ENCODE measurements at regions not wholly inside any gene's neighbourhood (a gene's known extent, or its start where the extent isn't known, plus 50 kb on each side); places are given as distances from the start of the nearest gene placed in this dataset.

GRCh38 chr15:29904757-29905417 lies 82.6 kb upstream of the TJP1 start:
- Mint-ChIP-seq H3K27me3 (ENCODE audit: low read depth) (no peaks in the 10 kb centered on the region), H3K4me3 (ENCODE audit: unreplicated experiment) (no peak overlapping the region), H3K27ac (ENCODE audit: unreplicated experiment) (no peak overlapping the region), H3K9me3 (ENCODE audit: low read depth) (no peaks in the 10 kb centered on the region), H3K4me1 (ENCODE audit: low read depth) (no peaks in the 10 kb centered on the region), H3K36me3 (ENCODE audit: low read depth) (no peaks in the 10 kb centered on the region)
- no peak for TF ChIP-seq CTCF (IDR thresholded peaks at IDR 0.05)
- DNase-seq (ENCODE audit: low spot score): no peak

- TF ChIP-seq CTCF (IDR thresholded peaks at IDR 0.05): no peak
- Mint-ChIP-seq H3K27me3 (ENCODE audit: low read depth) (no peaks in the 10 kb centered on the region), H3K9me3 (ENCODE audit: low read depth) (no peaks in the 10 kb centered on the region)
These were observed 81.7 kb upstream of the TJP1 start for GRCh38 chr15:29903785-29904464.

GRCh38 chr15:29903028-29903427 lies 80.8 kb upstream of the TJP1 start:
- Mint-ChIP-seq H3K36me3 (ENCODE audit: low read depth) (no peaks in the 10 kb centered on the region), H3K27ac (ENCODE audit: unreplicated experiment) (no peak overlapping the region), H3K4me1 (ENCODE audit: low read depth) (no peaks in the 10 kb centered on the region), H3K27me3 (ENCODE audit: low read depth) (no peaks in the 10 kb centered on the region), H3K9me3 (ENCODE audit: low read depth) (no peaks in the 10 kb centered on the region), H3K4me3 (ENCODE audit: unreplicated experiment) (no peak overlapping the region)
- TF ChIP-seq CTCF (IDR thresholded peaks at IDR 0.05): no peak
- no peak for DNase-seq (ENCODE audit: low spot score)

More at GRCh38 chr15:29903785-29904464, 81.7 kb upstream of the TJP1 start:
- no peaks in the 10 kb centered on the region for H3K4me1 Mint-ChIP-seq (ENCODE audit: low read depth)
- no peaks in the 10 kb centered on the region for H3K36me3 Mint-ChIP-seq (ENCODE audit: low read depth)
- no peak for DNase-seq (ENCODE audit: low spot score)
- H3K27ac Mint-ChIP-seq (ENCODE audit: unreplicated experiment): no peak overlapping the region
- no peak overlapping the region for H3K4me3 Mint-ChIP-seq (ENCODE audit: unreplicated experiment)

GRCh38 chr15:29900237-29901189 lies 78.2 kb upstream of the TJP1 start:
- Mint-ChIP-seq H3K27me3 (ENCODE audit: low read depth) (no peaks in the 10 kb centered on the region), H3K4me1 (ENCODE audit: low read depth) (no peaks in the 10 kb centered on the region), H3K27ac (ENCODE audit: unreplicated experiment) (no peak overlapping the region), H3K36me3 (ENCODE audit: low read depth) (no peaks in the 10 kb centered on the region), H3K9me3 (ENCODE audit: low read depth) (peaks cover 10% of the 10 kb centered on the region), H3K4me3 (ENCODE audit: unreplicated experiment) (no peak overlapping the region)
- TF ChIP-seq CTCF (IDR thresholded peaks at IDR 0.05): no peak
- DNase-seq (ENCODE audit: low spot score): no peak

- Mint-ChIP-seq H3K4me1 (ENCODE audit: low read depth) (no peaks in the 10 kb centered on the region), H3K4me3 (ENCODE audit: unreplicated experiment) (no peak overlapping the region), H3K36me3 (ENCODE audit: low read depth) (peaks cover 2% of the 10 kb centered on the region), H3K27ac (ENCODE audit: unreplicated experiment) (no peak overlapping the region), H3K9me3 (ENCODE audit: low read depth) (peaks cover 10% of the 10 kb centered on the region), H3K27me3 (ENCODE audit: low read depth) (no peaks in the 10 kb centered on the region)
- no peak for TF ChIP-seq CTCF (IDR thresholded peaks at IDR 0.05)
- DNase-seq (ENCODE audit: low spot score): no peak
These were observed 73.8 kb upstream of the TJP1 start for GRCh38 chr15:29896062-29896461.

All from chondrocyte (in vitro differentiated cells).